HEK293T (cell line): ENCODE measurements at regions not wholly inside any gene's neighbourhood (a gene's known extent, or its start where the extent isn't known, plus 50 kb on each side); places are given as distances from the start of the nearest gene placed in this dataset.

Source experiments
- CTCF ChIA-PET: fragments of 350-600 bp; formaldehyde crosslinking; extraction: SDS; loops from one replicate; lab custom pipeline; 2021; ENCODE audit warnings: antibody characterized with exemption, inconsistent platforms; lab: Yijun Ruan, JAX
- POLR2A ChIA-PET: fragments of 350-600 bp; formaldehyde crosslinking; extraction: SDS; loops from one replicate; lab custom pipeline; 2020; ENCODE audit warnings: antibody characterized with exemption, inconsistent platforms; lab: Yijun Ruan, JAX
- DNase-seq: peaks from one replicate; pipeline ENCODE4 v3.0.0; 2012; ENCODE audit warnings: mixed read lengths; ENCODE audit errors: extremely low spot score
- ARNT ChIP-seq: fragments of 450-650 bp; IDR thresholded peaks from 2 replicates; pipeline ENCODE4 v1.6.1; 2017; ENCODE audit warnings: mild to moderate bottlenecking
- BHLHE40 ChIP-seq: fragments of 450-650 bp; IDR thresholded peaks from 2 replicates; pipeline ENCODE4 v1.6.1; 2016; ENCODE audit warnings: mild to moderate bottlenecking, moderate library complexity, borderline replicate concordance
- CTBP1 ChIP-seq: fragments of 450-650 bp; IDR thresholded peaks from 2 replicates; pipeline ENCODE4 v1.6.1; 2016; ENCODE audit warnings: borderline replicate concordance
- ELF4 ChIP-seq: fragments of 450-650 bp; IDR thresholded peaks from 2 replicates; pipeline ENCODE4 v1.6.1; 2017; ENCODE audit warnings: antibody characterized with exemption
- FOXA1 ChIP-seq: fragments of 450-650 bp; IDR thresholded peaks from 2 replicates; pipeline ENCODE4 v1.6.1; 2016; ENCODE audit warnings: mild to moderate bottlenecking
- FOXK2 ChIP-seq: fragments of 450-650 bp; IDR thresholded peaks from 2 replicates; pipeline ENCODE4 v1.6.1; 2016; ENCODE audit warnings: mild to moderate bottlenecking
- FOXM1 ChIP-seq: fragments of 450-650 bp; IDR thresholded peaks from 2 replicates; pipeline ENCODE4 v1.6.1; 2017; ENCODE audit warnings: mild to moderate bottlenecking, borderline replicate concordance
- HDGF ChIP-seq: fragments of 450-650 bp; IDR thresholded peaks from 2 replicates; pipeline ENCODE4 v1.6.1; 2017; ENCODE audit warnings: antibody characterized with exemption, borderline replicate concordance
- L3MBTL2 ChIP-seq: fragments of 450-650 bp; conservative IDR thresholded peaks from 2 replicates; pipeline ENCODE4 v1.6.1; 2016; ENCODE audit warnings: mild to moderate bottlenecking
- LEF1 ChIP-seq: fragments of 450-650 bp; IDR thresholded peaks from 2 replicates; pipeline ENCODE4 v1.6.1; 2017; ENCODE audit warnings: mild to moderate bottlenecking, borderline replicate concordance
- NFRKB ChIP-seq: fragments of 450-650 bp; IDR thresholded peaks from 2 replicates; pipeline ENCODE4 v1.6.1; 2016; ENCODE audit warnings: mild to moderate bottlenecking, moderate library complexity
- PKNOX1 ChIP-seq: fragments of 450-650 bp; IDR thresholded peaks from 2 replicates; pipeline ENCODE4 v1.6.1; 2016
- SP1 ChIP-seq: fragments of 450-650 bp; IDR thresholded peaks from 2 replicates; pipeline ENCODE4 v1.6.1; 2017
- SUZ12 ChIP-seq: fragments of 450-650 bp; IDR thresholded peaks from 2 replicates; pipeline ENCODE4 v1.6.1; 2016; ENCODE audit warnings: mild to moderate bottlenecking
- TARDBP ChIP-seq: fragments of 450-650 bp; IDR thresholded peaks from 2 replicates; pipeline ENCODE4 v1.6.1; 2016
- ZNF384 ChIP-seq: fragments of 450-650 bp; IDR thresholded peaks from 2 replicates; pipeline ENCODE4 v1.6.1; 2016

GRCh38 chr1:25129380-25129779 lies 102.9 kb downstream of the SYF2 start:
- POLR2A ChIA-PET: no interaction called here

GRCh38 chr1:25128121-25128621 lies 104.1 kb downstream of the SYF2 start:
- POLR2A ChIA-PET: no interaction called here
- TF ChIP-seq CTBP1: no peak
- TF ChIP-seq LEF1: no peak
- no peak for TF ChIP-seq FOXA1
- no peak for TF ChIP-seq PKNOX1
- TF ChIP-seq ARNT: no peak
- no peak for TF ChIP-seq ZNF384
- no peak for TF ChIP-seq FOXK2
- no peak for TF ChIP-seq TARDBP
- no peak for TF ChIP-seq ELF4
- TF ChIP-seq L3MBTL2: no peak
- TF ChIP-seq BHLHE40: no peak
- no peak for TF ChIP-seq HDGF
- TF ChIP-seq SP1: no peak
- CTCF ChIA-PET: no interaction called here
- DNase-seq: no peak

More at GRCh38 chr1:25129380-25129779, 102.9 kb downstream of the SYF2 start:
- TF ChIP-seq SUZ12 (no peak), L3MBTL2 (no peak), NFRKB (no peak), FOXK2 (no peak), ZNF384 (no peak)
- CTCF ChIA-PET: no interaction called here
- DNase-seq: no peak

- TF ChIP-seq ELF4 (no peak), L3MBTL2 (no peak), FOXK2 (no peak), SP1 (no peak), SUZ12 (no peak), FOXA1 (no peak), LEF1 (no peak), CTBP1 (no peak), BHLHE40 (no peak), HDGF (no peak), ZNF384 (no peak), ARNT (no peak), TARDBP (no peak), NFRKB (no peak), FOXM1 (no peak), PKNOX1 (no peak)
- ChIA-PET CTCF (interaction anchor here (0.6 kb wide), 1 partner anchor 1360 kb away, joined by 6 read pairs; no protein-coding TSS in a partner anchor), POLR2A (no interaction called here)
- DNase-seq: no peak
These were observed 105.7 kb downstream of the SYF2 start for GRCh38 chr1:25126562-25126961.

GRCh38 chr1:25123551-25123950 lies 108.8 kb downstream of the SYF2 start:
- ChIA-PET CTCF (no interaction called here), POLR2A (no interaction called here)
- TF ChIP-seq ZNF384 (no peak), ARNT (no peak), L3MBTL2 (no peak), TARDBP (no peak), NFRKB (no peak), SUZ12 (no peak), FOXA1 (no peak)
- no peak for DNase-seq

- CTCF ChIA-PET: no interaction called here
- no peak for DNase-seq
- POLR2A ChIA-PET: no interaction called here
These were observed 109.6 kb downstream of the SYF2 start for GRCh38 chr1:25122747-25123146.

GRCh38 chr1:25120281-25120680 lies 112.0 kb downstream of the SYF2 start:
- no peak for DNase-seq
- POLR2A ChIA-PET: no interaction called here
- CTCF ChIA-PET: no interaction called here
- TF ChIP-seq ARNT: no peak
- no peak for TF ChIP-seq NFRKB
- no peak for TF ChIP-seq FOXK2
- no peak for TF ChIP-seq L3MBTL2
- no peak for TF ChIP-seq ZNF384

More at GRCh38 chr1:25122747-25123146, 109.6 kb downstream of the SYF2 start:
- TF ChIP-seq L3MBTL2 (no peak), PKNOX1 (no peak), FOXK2 (no peak), FOXA1 (no peak), SUZ12 (no peak), ARNT (no peak), ZNF384 (no peak), LEF1 (no peak), ELF4 (no peak), FOXM1 (no peak), SP1 (no peak), CTBP1 (no peak), NFRKB (no peak), BHLHE40 (no peak), TARDBP (no peak), HDGF (no peak)

GRCh38 chr1:25118546-25118945 lies 113.8 kb downstream of the SYF2 start:
- DNase-seq: no peak
- ChIA-PET POLR2A (no interaction called here), CTCF (interaction anchor here (1.0 to 1.4 kb wide), 2 partner anchors 23 to 88 kb away, joined by 3 to 9 read pairs; no protein-coding TSS in a partner anchor)
- no peak for TF ChIP-seq NFRKB
- TF ChIP-seq FOXK2: no peak
- TF ChIP-seq ZNF384: no peak
- no peak for TF ChIP-seq L3MBTL2
- TF ChIP-seq SP1: no peak
- TF ChIP-seq ELF4: no peak
